Stimulated activated CD8-positive, alpha-beta memory T cell treated with anti-CD3 and anti-CD28 coated beads, Interleukin-4, amount 100 ng/mL, for 48 hours (primary cell): ENCODE measurements at regions not wholly inside any gene's neighbourhood (a gene's known extent, or its start where the extent isn't known, plus 50 kb on each side); places are given as distances from the start of the nearest gene placed in this dataset.

Experiments used
- DNase-seq: peaks from one replicate; pipeline ENCODE4 v3.0.0-alpha.2; 2020

DNA sequence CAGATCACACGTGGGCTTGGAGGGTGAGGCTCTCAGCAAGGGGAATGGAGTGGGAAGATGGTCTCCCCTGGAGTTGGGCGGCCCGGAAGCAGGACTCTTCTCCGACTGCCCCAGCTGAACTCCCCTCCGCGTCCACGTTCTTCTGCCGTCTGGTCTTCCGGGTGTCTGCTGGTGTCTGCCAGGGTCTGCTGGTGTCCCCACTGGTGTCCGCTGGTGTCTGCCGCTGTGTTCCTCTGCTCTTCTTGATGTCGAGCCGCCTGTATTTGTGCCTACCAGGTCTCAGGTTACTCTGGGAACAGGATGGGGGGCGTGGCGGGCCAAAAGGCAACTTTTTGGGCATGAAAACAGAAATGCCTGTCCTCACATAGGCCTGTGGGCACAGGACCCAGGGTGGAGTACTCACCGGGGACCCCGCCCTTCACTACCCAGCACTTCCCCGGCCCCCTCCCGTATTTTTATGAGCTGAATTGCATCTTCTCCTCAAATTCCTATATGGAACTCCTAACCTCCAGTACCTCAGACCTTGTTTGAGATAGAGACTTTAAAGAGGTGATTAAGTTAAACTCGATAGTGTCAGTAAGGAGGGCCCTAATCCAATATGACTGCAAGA lies 675.4 kb downstream of the SEMA5A start:
- no peak for DNase-seq

DNA sequence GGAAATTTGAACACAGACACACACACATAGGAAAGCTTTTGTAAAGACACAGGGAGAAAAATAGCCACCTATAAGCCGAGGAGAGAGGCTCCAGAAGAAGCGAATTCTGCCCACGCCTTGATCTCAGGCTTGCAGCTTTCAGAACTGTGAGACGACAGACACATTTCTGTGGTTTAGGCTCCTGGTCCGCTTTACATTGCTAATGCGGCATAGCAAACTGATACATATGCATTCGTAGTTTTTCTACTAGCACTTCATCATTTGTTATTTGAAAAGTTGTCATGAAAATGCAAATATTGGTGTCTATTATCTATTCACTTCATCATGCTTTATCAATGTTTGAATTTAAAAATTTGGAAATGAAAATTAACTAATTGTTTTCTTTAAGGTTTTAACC lies 674.9 kb downstream of the SEMA5A start:
- DNase-seq, result no peak

DNA sequence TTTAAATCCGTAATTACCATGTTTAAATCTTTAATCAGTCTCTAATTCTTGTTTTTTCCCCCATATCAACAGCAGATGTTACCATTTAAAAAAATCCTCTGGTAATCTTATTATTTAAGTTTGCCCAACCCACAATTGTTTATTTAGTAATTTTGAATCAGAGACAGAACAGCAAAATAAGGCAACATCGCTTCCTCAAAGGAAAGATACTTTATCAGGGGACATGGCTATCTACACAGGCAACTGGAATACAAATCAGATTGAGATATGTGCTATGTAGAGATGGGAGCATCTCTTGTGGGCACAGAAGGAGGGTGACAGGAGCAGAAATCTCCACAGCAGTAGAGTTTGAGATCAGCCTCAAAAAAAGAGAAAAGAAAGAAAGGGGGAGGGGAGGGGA lies 674.4 kb downstream of the SEMA5A start:
- DNase-seq, result no peak

DNA sequence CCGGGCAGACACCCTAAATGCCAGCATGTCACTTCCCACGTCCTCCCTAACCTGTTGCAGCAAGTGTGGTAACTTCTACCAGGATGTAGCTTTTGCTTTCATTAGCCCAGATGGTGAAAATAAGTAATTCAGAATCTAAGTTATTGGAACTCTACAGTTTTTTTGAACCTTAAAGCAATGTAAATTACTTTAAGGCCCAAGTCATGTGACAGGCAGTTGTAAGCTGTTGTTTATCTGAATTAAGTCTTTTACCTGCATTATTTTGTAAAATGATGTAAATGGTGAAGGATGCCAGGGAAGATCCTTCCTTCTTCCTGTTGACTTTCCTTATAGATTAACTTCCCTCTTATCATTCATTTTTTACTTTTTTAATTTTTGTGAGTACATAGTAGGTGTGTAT lies 670.2 kb downstream of the SEMA5A start:
- DNase-seq, result no peak

DNA sequence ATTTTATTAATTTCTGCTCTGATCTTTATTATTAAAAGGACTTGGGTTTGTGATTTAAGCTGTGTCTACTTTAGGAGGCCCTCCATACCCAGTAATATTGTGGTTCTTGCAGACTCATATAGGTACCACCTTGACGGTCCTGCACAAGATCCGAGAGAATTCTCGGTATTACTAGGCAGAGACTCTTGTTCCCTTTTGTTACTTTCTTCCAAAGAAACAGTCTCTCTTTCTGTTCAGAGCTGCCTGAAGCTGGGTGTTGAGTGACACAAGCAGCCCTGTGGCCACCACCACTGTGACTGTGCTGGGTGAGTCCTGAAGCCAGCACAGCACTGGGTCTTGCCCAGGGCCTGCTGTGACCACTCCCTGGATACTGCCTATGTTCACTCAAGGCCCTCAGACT lies 666.6 kb downstream of the SEMA5A start:
- DNase-seq, result no peak

DNA sequence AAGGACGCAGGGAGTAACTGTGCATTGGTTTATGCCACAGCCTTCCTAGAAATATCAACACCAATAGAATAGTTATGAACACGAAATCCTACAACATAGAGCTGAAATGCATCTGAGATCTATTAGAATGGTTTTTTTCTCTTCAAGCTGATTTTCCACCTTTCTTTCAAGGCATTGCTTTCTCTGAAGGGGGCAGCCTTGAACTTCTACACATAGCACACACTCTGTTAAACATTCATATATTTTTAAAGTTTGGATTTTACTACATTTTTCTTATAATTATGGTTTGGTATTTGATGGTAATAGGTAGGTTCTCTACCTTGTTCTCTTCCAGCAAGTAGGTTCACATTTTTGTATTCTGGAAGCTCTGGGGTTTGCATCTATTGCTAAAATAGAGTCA lies 661.8 kb downstream of the SEMA5A start:
- no peak for DNase-seq

DNA sequence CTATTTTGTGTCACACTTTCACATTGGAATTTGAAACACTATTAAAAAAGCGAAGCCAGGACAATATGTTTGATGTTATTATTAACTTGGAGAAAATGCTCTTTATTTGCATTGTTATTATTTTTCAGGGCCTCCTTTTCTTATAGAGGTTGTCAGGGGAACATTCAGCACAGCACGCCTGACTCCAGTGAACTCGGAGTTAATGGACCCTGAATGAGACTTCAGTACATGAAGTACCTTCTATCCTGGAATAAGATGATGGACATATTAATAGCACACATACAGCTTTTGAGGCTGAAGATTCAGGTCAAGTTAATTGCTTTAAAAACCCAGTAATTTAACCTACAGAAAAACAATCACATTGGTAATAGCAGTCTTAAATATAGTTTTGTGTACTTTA lies 652.9 kb downstream of the SEMA5A start:
- DNase-seq, result no peak

DNA sequence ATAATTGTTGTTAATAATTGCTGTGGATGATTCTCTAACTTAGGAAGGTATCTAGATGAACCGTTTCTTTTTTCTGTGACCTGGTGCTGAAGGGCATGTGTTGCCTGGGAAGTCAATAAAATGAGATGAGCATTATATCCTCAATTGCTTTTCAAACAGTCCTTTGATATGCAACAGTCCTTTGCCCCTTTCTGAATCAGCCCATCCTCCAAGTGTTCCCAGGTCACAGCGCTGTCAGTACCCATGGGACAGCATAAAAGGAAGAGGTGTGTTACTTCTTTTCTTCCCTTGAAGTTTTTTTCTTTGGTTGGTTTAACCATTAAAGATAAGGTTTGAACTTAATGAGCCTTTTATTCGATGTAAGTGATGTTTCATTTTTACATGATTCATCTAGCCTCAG lies 651.8 kb downstream of the SEMA5A start:
- DNase-seq, result no peak

DNA sequence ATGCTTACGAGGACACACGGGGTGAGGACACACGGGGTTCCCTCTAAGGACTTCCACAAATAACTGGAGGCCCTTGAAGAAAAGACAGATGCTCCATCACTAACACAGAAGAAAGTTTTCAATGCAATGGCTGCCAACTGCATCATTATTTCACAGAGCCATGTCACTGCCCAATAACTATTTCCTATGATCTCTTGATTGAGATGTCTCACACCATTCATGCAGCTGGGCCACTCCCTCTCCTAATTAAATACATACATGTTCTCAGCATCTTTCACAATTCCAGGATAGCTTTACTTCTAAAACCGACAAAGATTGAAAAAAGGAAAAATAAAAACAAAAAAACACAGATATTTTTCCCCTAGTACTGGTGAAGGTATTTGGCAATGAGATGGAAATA lies 650.8 kb downstream of the SEMA5A start:
- DNase-seq, result no peak

DNA sequence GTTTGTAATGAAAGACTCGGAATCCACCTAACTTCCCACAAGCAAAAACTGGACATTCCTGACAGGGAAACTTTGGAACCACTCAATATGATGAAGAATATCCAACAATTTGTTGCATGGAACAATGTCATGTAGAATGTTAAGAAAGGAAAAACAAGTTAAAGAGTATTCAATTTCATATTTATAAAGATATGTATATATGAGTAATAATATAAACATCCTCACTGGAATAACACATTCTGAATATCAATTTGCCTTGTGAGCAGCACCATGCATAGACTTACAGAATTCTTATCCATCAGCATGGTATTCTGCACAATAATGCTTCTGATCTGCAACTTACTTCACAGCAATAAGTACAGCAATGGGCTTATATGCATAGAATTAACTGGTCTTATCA lies 650.3 kb downstream of the SEMA5A start:
- no peak for DNase-seq

DNA sequence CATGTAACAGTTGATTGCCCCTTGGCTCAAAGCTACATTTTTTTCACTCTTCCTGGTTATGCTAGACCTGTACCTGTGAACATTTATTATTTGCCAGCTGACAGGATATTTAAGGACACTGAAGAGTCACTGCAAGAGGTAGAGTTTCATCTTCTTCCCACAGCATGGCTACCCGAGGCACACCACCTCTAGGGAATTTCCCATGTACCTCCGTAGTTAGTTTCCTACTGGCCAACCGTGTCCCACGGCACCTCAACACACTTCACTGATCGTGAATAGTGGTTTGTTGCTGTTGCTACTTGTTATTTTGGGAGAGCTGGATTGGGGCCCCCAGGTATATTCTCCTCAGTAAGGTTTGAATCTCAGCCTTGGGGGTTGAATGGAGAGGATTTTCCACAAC lies 648.6 kb downstream of the SEMA5A start:
- no peak for DNase-seq

DNA sequence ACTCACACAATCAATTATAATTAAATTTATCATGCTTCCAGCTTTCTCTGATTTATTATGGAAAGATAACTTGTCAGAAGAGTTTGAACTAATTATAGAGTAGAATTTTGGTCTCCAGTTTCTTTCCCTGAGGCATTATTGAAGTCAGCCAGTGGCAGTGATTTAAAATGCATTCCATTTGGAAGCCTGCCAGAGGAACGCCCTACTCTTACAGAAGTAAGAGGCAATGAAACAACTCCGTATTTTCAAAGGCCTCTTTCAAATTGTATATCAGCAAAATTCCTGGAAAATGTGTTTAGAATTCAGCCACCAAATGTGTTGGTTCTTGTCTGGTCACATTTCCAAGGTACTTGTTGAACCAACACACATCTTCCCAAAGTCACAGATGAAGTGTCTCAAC lies 640.9 kb downstream of the SEMA5A start:
- no peak for DNase-seq

DNA sequence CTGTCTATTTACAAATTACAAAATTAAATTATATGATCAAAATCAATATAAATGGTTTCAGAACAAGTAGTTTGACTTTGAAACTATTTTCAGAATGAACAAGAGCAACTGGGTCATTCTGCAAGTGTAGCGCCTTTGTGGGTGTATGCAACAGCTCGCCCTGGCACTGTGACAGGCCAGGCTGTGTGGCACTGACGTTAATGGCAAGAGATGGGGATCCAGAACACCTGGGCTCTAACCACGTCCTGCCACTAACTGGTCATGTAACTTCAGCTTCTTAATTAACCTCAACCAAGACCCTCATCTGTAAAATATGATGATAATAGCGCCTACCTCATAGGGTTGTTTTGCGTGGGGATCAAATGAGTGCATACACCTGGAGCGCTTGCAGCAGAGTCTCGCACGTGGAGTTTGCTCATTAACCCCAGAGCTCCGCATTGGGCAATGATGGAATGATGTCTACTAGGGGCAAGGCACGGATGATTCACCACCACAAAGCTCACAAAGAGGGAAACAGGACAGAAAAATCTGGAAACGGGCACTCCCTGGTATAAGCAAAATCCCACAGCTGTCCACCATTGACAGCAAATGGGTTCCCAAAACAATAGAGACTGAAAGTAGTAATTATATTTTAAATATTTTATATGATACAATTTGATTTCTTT lies 639.4 kb downstream of the SEMA5A start:
- no peak for DNase-seq

DNA sequence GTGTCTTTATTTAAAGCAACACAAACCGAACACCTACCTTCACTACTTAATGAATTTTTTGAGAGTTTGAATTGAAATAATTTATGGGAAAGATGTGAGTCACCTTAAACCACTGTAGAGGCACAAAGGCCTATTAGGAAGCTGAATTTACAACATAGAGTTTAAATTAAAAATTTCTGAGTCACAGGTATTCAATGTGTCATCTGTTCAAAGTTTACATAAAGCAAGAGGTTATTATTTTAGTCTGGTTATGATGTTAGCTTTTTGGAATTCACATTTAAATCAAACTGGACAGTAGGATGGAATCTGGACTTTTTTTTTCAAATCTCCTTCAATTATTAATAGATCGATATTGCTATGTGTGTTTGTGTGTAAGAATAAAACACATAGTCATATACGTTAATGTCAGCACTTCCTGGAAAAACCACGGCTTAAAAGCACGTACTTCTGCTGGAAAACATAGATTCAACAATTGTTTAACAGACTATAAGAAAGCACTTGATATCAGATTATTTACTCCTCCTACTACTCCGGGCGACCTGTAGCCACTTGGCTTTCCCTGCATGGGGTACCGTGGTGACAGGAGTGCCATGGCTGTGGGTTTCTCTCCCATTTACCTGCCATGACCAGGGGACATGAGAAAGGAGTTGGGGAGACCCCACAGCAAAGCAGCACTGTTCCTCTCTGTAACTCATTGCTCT lies 638.6 kb downstream of the SEMA5A start:
- DNase-seq, result no peak

DNA sequence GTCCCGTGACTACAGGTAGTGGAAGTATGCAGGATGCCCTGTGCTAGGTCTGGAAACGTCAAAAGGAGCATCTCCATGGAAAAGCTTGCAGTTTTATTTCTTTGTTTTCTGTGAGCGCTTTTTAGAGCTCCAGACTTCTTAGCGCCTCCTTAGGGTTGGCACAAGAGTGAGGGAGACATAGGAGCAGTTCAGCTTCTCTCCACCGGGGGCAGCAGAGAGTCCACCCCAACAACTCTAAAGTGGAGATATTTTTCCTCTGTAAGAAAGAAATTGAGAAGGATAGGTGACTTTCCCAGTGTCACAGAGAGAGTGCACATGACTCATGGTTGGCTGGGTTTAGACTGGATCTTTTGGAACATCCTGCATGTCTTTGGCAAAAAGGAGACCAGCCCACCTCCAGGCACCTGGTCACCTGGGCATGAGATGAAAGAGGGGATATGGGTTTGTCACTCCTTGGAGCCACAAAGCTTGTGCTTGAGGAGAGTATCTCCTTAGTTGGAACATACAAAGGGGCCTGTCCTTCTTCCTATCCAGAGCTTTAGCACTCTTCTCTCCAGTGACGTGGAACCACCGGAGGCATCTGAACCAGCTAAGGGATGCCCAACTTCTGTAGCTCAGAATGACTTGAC lies 637.7 kb downstream of the SEMA5A start:
- DNase-seq, result peak; percentile 62

DNA sequence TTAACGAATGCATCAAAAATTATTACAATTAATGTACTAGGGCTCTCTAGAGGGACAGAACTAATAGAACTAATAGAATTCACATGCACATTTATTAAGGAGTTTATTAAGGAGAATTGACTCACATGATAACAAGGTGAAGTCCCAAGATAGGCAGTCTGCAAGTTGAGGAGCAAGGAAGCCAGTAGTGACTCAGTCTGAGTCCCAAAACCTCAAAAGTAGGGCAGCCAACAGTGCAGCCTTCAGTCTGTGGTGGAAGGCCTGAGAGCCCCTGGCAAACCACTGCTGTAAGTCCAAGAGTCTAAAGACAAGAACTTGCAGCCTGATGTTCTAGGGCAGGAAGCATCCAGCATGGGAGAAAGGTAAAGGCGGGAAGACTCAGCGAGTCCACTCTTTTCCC lies 633.8 kb downstream of the SEMA5A start:
- no peak for DNase-seq

DNA sequence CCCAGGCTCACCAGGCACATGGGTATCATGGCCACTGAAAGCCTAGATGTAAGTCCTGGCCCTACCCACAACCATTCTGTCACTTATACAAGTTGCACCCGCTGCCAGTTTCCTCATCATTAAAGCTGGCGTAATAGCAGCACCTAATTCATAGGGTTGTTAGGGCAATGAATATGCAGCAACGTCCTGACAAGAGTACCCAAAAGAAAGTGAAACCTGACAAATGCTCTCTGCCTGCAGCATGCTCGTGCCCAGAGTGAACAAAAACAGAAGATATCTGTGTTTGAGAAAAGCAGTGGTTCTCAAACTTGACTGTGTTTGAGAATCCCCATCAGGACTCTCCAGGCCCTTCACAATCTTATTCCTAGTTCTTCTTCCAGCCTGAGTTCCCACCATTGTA lies 632.4 kb downstream of the SEMA5A start:
- no peak for DNase-seq

DNA sequence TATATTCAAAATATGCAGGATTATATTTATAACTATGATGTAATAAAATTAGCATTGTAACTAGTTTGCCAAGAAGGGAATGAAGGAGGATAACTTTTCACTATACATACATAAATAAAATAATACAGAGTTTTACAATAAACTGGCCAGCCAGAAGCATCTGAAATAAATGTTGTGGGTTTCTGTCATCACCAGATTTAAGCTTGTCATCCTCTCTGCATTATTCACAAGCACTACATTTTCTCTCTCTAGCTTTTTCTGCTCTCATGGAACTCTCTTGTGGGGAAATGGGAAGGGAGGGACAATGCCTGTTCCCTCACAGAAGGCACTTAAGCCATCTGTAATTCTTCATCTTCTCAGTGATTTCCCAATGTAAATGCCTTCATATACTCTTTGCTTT lies 626.8 kb downstream of the SEMA5A start:
- no peak for DNase-seq

DNA sequence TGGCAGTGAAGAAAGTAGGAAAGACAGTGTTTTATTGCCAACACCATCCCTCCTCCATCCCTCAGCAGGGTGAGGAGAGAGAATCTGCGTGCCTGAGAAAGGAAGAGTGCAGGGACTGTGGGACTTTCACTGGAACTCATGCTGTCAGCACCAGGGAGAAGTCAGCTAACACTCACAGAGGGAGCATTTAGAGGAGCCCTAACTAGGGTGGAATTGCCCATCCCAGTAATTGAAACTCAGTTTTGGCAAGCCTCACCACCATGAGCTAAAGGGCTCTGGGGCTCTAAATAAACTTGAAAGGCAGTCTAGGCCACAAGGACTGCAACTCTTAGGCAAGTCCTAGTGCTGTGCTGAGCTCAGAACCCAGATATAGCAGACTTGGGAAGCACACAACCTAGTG lies 622.3 kb downstream of the SEMA5A start:
- DNase-seq, result no peak

DNA sequence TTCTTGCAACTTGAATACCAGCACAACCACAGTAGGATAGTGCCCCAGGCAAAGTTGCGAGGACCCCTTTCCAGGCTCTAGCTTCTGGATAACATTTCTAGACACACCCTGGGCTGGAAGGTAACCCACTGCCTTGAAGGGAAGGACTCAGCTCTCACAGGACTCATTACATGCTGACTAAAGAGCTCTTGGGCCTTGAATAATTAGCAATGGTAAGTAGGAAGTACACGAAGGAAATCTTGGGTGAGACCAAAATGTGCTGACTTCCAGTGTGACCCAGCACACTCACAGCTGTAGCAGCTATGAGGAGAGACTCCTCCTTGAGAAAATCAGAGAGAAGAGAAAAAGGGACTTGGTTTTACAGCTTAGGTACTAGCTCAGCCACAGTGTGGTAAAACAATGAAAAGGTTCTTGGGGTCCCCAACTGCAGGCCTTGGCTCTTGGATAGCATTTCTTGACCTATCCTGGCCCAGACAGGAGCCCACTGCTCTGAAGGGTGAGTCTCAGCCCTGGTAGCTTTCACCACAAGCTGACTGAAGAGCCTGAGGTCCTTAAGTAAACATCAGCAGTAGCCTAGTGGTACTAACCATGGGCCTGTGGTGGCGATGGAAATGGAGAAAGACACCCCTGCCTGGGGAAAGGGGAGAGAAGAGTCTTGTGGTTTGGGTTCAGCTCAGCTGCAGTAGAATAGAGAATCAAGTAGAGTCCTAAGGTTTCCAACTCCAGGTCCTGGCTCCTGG lies 621.7 kb downstream of the SEMA5A start:
- no peak for DNase-seq

DNA sequence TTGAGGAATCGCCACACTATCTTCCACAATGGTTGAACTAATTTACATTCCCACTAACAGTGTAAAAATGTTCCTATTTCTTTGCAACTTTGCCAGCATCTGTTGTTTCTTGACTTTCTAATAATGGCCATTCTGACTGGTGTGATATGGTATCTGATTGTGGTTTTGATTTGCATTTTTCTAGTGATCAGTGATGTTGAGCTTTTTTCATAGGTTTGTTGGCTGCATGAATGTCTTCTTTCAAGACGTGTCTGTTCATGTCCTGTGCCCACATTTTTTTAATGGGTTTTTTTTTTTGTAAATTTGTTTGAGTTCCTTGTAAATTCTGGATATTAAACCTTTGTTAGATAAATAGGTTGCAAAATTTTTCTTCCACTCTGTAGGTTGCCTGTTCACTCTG lies 615.9 kb downstream of the SEMA5A start:
- no peak for DNase-seq

DNA sequence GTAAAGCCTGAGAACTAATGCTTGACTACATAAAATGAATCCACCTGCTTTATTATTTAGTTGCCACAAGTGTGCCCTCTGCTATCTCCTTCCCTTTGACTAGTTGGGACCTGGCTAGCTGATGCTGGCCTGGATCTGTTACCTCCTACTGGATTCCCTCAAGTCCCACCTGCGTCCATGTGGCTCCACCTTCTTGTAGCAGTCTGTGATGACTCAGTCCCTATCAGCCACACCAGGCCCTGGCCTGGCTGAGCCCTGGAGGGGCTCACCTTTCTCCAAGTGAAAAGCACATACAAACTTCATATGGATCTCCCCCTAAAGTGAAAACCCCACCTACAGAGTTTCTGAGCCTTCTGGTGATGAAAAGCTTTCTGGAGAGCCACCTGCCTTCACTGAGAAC lies 611.4 kb downstream of the SEMA5A start:
- no peak for DNase-seq

DNA sequence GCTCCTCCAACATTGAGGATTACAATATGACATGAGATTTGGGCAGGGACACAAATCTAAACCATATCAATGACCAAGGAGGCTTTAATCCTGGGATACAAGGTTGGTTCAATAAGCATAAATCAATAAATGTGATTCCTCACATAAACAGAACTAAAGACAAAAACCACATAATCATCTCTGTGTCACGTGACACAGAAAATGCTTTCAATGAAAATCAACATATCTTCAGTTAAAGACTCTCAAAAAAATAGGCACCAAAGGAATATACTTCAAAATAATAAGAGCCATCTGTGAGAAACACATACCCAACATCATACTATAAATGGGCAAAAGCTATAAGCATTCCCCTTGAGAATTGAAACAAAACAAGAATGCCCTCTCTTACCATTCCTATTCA lies 604.9 kb downstream of the SEMA5A start:
- no peak for DNase-seq

DNA sequence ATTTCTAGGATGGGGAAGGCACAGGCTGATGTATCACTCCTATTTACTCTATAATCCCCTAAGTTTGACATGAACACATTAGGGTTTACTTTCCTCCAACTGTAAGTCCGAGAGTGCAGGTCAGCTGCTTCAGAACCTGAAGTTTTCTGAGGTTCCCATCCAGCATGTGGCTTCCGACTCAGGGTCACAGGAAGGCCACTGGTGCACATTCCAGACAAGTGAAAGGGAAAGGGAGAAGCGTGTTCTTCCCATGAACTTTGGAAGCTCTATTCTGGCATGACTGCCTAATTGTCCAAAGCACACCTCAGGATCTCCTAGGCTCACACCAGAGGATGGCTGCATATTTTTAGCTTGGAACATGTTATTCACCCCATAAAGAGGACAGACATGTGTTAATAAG lies 602.6 kb downstream of the SEMA5A start:
- DNase-seq, result no peak
